HG03571 (cell line): ENCODE measurements at regions not wholly inside any gene's neighbourhood (a gene's known extent, or its start where the extent isn't known, plus 50 kb on each side); places are given as distances from the start of the nearest gene placed in this dataset.
"Not testable (repeated sequence)": the region's sequence is repeated elsewhere in the genome, so short reads cannot be mapped to it uniquely, and the experiment has no call there.

Experiments used
- ATAC-seq: cut with Tn5 transposase; IDR thresholded peaks from one replicate; pipeline ENCODE4 v1.9.1; 2021; ENCODE audit not compliant: unreplicated experiment

GRCh38 chr7:98727146-98727709 is 110.1 kb downstream of the NPTX2 start:
- no peak for ATAC-seq

- ATAC-seq: no peak
Observed at GRCh38 chr7:98728555-98728954, 111.5 kb downstream of the NPTX2 start.

- no peak for ATAC-seq
Observed at GRCh38 chr7:98729121-98729520, 112.0 kb downstream of the NPTX2 start.

- ATAC-seq: no peak
Observed at GRCh38 chr7:98730326-98730725, 113.2 kb downstream of the NPTX2 start.

GRCh38 chr7:98731651-98732050 is 114.6 kb downstream of the NPTX2 start:
- no peak for ATAC-seq

- no peak for ATAC-seq
Observed at GRCh38 chr7:98733036-98733435, 116.0 kb downstream of the NPTX2 start.

GRCh38 chr7:98735801-98736200 is 118.7 kb downstream of the NPTX2 start:
- no peak for ATAC-seq

GRCh38 chr7:98736461-98736860 is 119.4 kb downstream of the NPTX2 start:
- not testable (repeated sequence) for ATAC-seq

GRCh38 chr7:98737176-98737575 is 120.1 kb downstream of the NPTX2 start:
- no peak for ATAC-seq

- no peak for ATAC-seq
Observed at GRCh38 chr7:98740643-98741042, 123.6 kb downstream of the NPTX2 start.

- no peak for ATAC-seq
Observed at GRCh38 chr7:98745722-98746318, 124.0 kb downstream of the TMEM130 start.

GRCh38 chr7:98748090-98748489 is 121.7 kb downstream of the TMEM130 start:
- no peak for ATAC-seq

- ATAC-seq: no peak
Observed at GRCh38 chr7:98753176-98753575, 116.6 kb downstream of the TMEM130 start.

GRCh38 chr7:98753989-98754479 is 115.8 kb downstream of the TMEM130 start:
- no peak for ATAC-seq

- ATAC-seq: no peak
Observed at GRCh38 chr7:98755138-98755898, 114.5 kb downstream of the TMEM130 start.

GRCh38 chr7:98758157-98758556 is 111.7 kb downstream of the TMEM130 start:
- ATAC-seq: no peak

GRCh38 chr7:98760201-98760651 is 109.6 kb downstream of the TMEM130 start:
- ATAC-seq: no peak

- no peak for ATAC-seq
Observed at GRCh38 chr7:98761225-98761624, 108.6 kb downstream of the TMEM130 start.

- ATAC-seq: no peak
Observed at GRCh38 chr7:98762620-98763019, 107.2 kb downstream of the TMEM130 start.

GRCh38 chr7:98763441-98763840 is 106.4 kb downstream of the TMEM130 start:
- ATAC-seq: no peak

- no peak for ATAC-seq
Observed at GRCh38 chr7:98764946-98765345, 104.9 kb downstream of the TMEM130 start.

GRCh38 chr7:98770085-98770484 is 99.7 kb downstream of the TMEM130 start:
- ATAC-seq: not testable (repeated sequence)
